NCI-H510A (cell line): ENCODE measurements at regions not wholly inside any gene's neighbourhood (a gene's known extent, or its start where the extent isn't known, plus 50 kb on each side); places are given as distances from the start of the nearest gene placed in this dataset.

Experiments used
- DNase-seq: peaks from one replicate; lab custom pipeline; 2025; lab: John Stamatoyannopoulos, UW

GRCh38 chr12:97181571-97182265 lies 274.7 kb downstream of the NEDD1 start:
- DNase-seq, result no peak

GRCh38 chr12:97182769-97183168 lies 275.7 kb downstream of the NEDD1 start:
- DNase-seq, result no peak

DNA sequence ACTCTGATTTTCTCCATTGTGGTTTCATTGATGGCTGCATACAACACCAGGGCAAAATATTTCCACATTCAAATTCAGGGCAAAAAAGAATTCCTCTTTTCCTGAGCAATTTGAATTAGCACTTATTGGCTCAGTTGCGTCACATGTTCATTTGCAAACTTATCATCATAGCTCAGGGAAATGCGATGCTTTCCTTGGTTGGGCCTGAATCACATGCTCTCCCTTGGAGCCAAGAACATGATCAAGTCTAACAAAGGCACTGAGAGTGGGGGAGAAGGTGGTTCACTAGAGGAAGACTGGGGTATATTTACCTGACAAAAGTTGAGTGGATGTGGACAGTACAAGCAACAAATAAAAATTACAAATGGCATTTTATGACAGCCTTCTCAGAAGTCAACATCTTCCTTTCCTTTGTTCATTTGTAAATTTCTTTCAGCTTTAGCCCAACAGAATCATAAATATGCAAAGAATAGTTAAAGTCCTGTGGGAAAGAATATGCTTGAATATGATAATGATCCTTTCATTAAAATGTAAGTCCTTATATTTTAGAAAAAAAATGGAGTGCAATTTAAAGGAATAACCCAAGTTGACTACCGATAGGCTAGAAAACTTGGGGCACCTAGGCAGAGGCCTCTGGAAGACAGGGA lies 277.2 kb downstream of the NEDD1 start:
- DNase-seq, result no peak

DNA sequence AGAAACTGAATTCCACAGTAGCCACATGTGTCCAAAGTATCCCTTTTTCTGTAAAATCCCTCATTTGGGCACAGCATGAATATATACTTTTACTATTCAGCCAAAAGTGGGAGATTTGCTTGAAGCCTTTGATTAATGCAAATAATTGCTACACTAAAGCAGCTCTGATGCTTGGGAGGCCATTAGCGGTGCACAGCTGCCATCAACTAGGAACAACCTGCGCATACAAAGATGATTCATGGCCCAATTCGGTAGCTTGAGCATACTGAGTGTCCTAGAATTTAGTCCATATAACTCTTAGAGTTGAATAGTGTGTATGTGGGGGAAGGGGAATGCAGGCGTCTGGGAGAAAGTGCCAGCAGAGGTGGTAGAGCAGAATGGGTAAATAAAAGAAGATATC lies 277.0 kb upstream of the RMST start:
- no peak for DNase-seq

GRCh38 chr12:97194546-97194945 lies 268.1 kb upstream of the RMST start:
- DNase-seq, result no peak

GRCh38 chr12:97200181-97200580 lies 262.4 kb upstream of the RMST start:
- no peak for DNase-seq

- no peak for DNase-seq
Measured at GRCh38 chr12:97203408-97203807, 259.2 kb upstream of the RMST start.

DNA sequence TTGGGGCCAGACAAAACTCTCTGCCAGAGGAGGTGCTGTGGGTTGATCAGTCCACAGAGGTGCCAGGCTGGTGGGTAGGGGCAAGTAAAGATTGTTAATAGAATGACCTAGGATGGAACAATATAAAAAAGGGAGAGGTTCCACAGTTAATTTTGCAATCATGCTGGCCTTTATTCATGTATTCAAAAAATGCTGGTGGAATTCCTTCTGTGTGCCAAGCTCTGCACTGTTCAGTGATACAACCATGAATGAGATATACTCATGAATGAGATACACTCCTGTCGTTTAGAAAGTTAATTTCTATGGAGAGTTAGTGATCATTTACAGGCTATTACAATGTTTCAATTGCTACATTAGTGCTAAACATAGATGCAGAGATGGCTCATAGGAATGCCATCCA lies 252.6 kb upstream of the RMST start:
- DNase-seq, result no peak

GRCh38 chr12:97211416-97211930 lies 251.1 kb upstream of the RMST start:
- DNase-seq, result no peak

GRCh38 chr12:97216848-97217247 lies 245.8 kb upstream of the RMST start:
- no peak for DNase-seq

GRCh38 chr12:97222391-97222790 lies 240.2 kb upstream of the RMST start:
- no peak for DNase-seq

DNA sequence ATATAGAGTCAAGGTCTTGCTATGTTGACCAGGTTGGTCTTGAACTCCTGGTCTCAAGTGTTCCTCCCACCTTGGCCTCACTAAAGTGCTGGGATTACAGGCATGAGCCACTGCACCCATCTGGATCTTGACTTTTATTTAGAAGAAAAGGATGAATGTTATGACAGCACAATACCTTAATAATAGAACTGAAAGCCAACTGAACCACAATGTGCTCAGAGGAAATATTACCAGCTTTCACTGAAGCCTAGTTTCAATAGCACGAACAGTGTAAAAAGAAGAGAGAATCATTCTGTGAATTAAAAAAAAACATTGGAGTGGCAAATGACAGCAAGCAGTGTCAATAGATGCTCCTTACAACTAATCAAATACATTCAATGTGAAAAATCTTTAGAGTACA lies 239.2 kb upstream of the RMST start:
- DNase-seq, result no peak

DNA sequence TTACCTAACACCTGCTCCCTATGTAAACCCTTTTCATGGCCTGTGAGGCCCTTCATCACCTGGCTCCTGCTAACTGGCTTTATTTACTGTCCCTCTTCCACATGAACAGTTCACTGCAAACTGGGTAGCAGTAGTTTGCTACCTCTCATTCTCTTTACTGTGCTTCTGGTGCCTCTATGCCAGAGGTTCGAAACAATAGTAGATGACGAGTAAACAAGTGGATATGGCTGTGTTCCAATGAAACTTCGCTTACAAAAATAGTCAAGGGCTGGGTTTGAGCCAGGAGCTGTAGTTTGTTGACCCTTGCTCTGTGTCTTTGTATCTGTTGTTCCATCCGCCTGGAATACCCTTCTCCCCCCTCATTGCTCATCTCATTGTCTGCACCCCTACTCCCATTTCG lies 233.6 kb upstream of the RMST start:
- DNase-seq, result peak; percentile 93

DNA sequence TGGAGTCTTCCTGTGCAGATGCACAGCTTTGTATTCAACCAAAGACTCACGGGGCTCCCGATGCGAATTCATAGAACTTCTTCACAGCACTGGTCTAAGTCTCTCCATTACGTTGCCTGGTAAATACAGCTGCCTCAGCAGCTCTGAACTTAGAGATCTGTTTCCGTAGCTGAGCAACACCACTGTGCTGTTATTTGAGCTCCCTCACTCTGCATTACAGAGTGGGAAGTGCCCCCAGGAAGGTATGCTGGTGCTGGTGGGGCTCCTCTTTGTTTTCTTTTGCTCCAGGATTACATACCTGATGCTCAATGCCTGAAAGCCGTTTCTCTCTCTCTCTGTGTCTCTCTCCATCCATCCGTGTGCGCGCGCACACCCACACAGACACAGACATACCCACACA lies 227.5 kb upstream of the RMST start:
- DNase-seq, result no peak

- no peak for DNase-seq
Measured at GRCh38 chr12:97246368-97246767, 216.2 kb upstream of the RMST start.

DNA sequence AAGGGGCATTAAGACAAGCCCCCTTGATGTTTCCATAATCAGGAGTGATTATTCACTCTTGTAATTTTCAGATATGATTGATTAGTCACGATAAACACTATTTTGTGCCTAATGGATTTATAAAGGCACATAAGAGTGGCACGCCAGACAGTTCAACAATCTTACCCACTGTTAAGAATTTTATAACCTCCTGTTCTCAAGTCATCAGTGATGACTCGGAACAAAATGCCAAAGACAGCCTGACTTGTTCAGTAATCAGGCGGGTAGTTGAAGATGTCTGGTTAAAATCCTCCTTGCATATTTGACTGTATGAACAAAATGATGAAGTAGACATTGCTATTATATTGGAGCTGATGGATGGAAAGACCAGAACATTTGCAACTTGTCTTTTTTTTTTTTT lies 212.1 kb upstream of the RMST start:
- no peak for DNase-seq

GRCh38 chr12:97257726-97258125 lies 204.9 kb upstream of the RMST start:
- DNase-seq, result no peak

DNA sequence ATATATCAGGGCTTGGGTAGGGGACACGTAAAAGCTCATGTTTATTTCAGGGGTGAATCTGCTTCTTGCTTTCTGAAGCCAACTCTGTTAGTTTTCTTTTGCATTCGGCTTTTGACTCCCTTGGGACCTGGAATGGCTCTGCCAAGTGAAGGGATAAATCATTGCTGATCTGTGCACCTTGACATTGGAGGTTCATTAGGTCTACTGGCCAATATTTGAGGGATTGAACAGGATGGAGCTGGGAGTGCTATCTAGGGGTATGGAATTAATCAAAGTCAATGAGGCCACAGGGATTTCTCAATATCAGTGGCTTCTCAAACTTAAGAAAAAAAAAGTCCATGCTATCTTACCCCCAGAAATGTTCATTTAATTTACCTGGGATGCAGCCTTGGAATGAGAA lies 203.5 kb upstream of the RMST start:
- DNase-seq, result no peak

DNA sequence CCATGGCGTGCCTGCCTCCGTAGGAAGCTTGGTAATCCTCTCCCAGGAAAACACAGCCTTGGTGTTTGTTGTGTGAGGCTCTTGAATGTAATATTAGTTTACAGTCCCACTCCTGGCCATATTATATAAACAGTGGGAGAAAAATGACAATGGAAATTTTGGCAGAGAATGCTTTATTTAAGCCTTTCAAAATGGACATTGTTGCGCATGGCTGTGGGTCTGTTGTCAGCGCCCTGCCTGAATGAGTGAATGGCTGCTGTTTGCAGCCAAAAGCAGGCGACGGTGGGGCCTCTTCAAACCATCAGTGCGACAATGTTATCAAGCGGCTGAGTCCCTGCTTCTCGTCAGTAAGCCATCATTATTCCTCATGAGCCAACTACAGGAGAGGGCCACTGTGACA lies 201.8 kb upstream of the RMST start:
- DNase-seq, result no peak

DNA sequence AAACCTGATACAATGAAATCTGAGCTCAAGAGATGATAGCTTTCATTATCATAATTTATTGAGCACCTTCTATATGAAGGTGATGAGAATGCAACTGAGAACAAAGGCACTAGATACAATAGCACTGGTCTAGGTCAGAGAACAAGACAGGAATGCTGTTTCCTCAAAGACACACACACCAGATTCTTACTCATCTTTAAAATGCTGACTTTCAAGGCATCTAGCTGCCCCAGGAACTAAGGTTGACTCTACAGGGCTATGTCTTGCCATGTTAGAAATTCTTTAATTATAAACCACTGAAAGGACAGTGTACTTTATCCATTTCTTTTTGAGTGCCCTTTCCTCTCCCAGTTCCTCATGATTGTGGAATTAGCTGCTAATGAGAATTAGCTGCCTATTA lies 195.4 kb upstream of the RMST start:
- no peak for DNase-seq

- no peak for DNase-seq
Measured at GRCh38 chr12:97267594-97268202, 194.9 kb upstream of the RMST start.

GRCh38 chr12:97272471-97272870 lies 190.1 kb upstream of the RMST start:
- no peak for DNase-seq

GRCh38 chr12:97274386-97274785 lies 188.2 kb upstream of the RMST start:
- no peak for DNase-seq
